C4-2B (cell line): ENCODE measurements at regions not wholly inside any gene's neighbourhood (a gene's known extent, or its start where the extent isn't known, plus 50 kb on each side); places are given as distances from the start of the nearest gene placed in this dataset.
A peak's percentile ranks its signal among the peaks of the same experiment; 100 is the strongest.

Experiments used
- H3K27ac ChIP-seq: fragments of 450-650 bp; 2 replicates; pipeline ENCODE4 v1.5.1; 2017
- CTCF ChIP-seq: fragments of 450-650 bp; conservative IDR thresholded peaks from 2 replicates; pipeline ENCODE4 v1.5.1; 2017; ENCODE audit warnings: mild to moderate bottlenecking
- ZFX ChIP-seq: fragments of 450-650 bp; IDR thresholded peaks from 2 replicates; pipeline ENCODE4 v1.6.1; 2017

GRCh38 chr9:87233431-87233830 is 264.2 kb upstream of the DAPK1 start:
- no peak overlapping the region for H3K27ac ChIP-seq
- TF ChIP-seq ZFX (no peak), CTCF (no peak)

GRCh38 chr9:87233899-87234455 is 263.7 kb upstream of the DAPK1 start:
- H3K27ac ChIP-seq, result no peak overlapping the region
- no peak for TF ChIP-seq ZFX
- no peak for TF ChIP-seq CTCF

GRCh38 chr9:87234854-87235253 is 262.8 kb upstream of the DAPK1 start:
- H3K27ac ChIP-seq, result no peak overlapping the region
- TF ChIP-seq CTCF (no peak), ZFX (no peak)

- no peak overlapping the region for H3K27ac ChIP-seq
- no peak for TF ChIP-seq CTCF
- no peak for TF ChIP-seq ZFX
Observed at GRCh38 chr9:87236546-87236945, 261.1 kb upstream of the DAPK1 start.

- H3K27ac ChIP-seq, result no peak overlapping the region
- TF ChIP-seq ZFX (no peak), CTCF (no peak)
Observed at GRCh38 chr9:87237336-87237735, 260.3 kb upstream of the DAPK1 start.

- peak overlapping the region; percentile 11; the same call in 1 of the 2 replicates for H3K27ac ChIP-seq
- TF ChIP-seq ZFX (no peak), CTCF (no peak)
Observed at GRCh38 chr9:87238545-87238944, 259.1 kb upstream of the DAPK1 start.

GRCh38 chr9:87239312-87239711 is 258.4 kb upstream of the DAPK1 start:
- TF ChIP-seq ZFX, result no peak
- no peak for TF ChIP-seq CTCF
- H3K27ac ChIP-seq, result peak overlapping the region; percentile 11; the same call in 1 of the 2 replicates
